ENCODE measurements at regions not wholly inside any gene's neighbourhood (a gene's known extent, or its start where the extent isn't known, plus 50 kb on each side); places are given as distances from the start of the nearest gene placed in this dataset.

GRCh38 chr14:76599559-76600287 is 161.5 kb upstream of the VASH1 start:
- Histone ChIP-seq H3K79me2 (ENCODE audit: low read length) (no peaks in the 10 kb centered on the region), H4K20me1 (ENCODE audit: insufficient read depth, low read length) (no peaks in the 10 kb centered on the region), H3K4me3 (ENCODE audit: low read length) (no peak overlapping the region), H3K4me2 (ENCODE audit: low read depth, low read length) (no peak overlapping the region), H2AFZ (ENCODE audit: low read length) (no peak overlapping the region), H3K9ac (ENCODE audit: low read length) (no peak overlapping the region), H3F3A (ENCODE audit: insufficient read depth, low read length) (no peaks in the 10 kb centered on the region), H3K9me2 (replicated peaks; ENCODE audit: insufficient read depth, low read length) (no peaks in the 10 kb centered on the region), H3K27me3 (replicated peaks; ENCODE audit: insufficient read depth, low read length) (no peaks in the 10 kb centered on the region), H3K4me1 (ENCODE audit: low read length) (no peaks in the 10 kb centered on the region), H3K27ac (ENCODE audit: low read length) (no peak overlapping the region), H3K9me3 (replicated peaks; ENCODE audit: insufficient read depth, low read length) (no peaks in the 10 kb centered on the region), H3K36me3 (replicated peaks; ENCODE audit: insufficient read depth, low read length) (no peaks in the 10 kb centered on the region)
- DNase-seq = no peak
- TF ChIP-seq EZH2phosphoT487 (IDR thresholded peaks at IDR 0.05; ENCODE audit: low read length) (no peak), CTCF (IDR thresholded peaks at IDR 0.05; ENCODE audit: low read length) (no peak), EZH2 (optimal IDR thresholded peaks at IDR 0.05; ENCODE audit: low read depth, low read length) (no peak)

DNA sequence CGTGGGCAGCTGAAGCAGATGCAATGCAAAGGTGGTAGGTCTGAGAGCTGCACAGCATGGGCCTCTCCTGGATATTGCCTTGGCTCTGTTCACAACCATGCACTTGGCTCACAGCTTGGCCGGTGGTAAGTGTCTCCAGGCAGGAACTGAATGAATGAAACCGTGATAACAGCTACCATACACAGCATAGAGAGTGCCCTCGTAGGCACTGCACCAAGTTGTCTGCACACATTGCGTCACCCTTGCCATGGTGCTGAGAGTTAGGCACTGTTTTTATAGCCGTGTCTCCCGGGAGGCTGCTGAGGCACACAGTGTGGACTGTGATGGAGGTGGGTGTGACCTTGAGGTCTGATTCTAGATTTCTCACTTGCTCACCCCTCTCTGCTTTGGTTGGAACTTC is 157.6 kb upstream of the VASH1 start:
- no peaks in the 10 kb centered on the region for H3K27me3 ChIP-seq (replicated peaks; ENCODE audit: insufficient read depth, low read length)
- no peaks in the 10 kb centered on the region for H3K9me3 ChIP-seq (replicated peaks; ENCODE audit: insufficient read depth, low read length)
- H3K9me2 ChIP-seq (replicated peaks; ENCODE audit: insufficient read depth, low read length) = no peaks in the 10 kb centered on the region
- H3K9ac ChIP-seq (ENCODE audit: low read length) = no peak overlapping the region
- H3K4me1 ChIP-seq (ENCODE audit: low read length) = no peaks in the 10 kb centered on the region
- H3K4me3 ChIP-seq (ENCODE audit: low read length) = no peak overlapping the region
- no peaks in the 10 kb centered on the region for H3K79me2 ChIP-seq (ENCODE audit: low read length)
- no peaks in the 10 kb centered on the region for H3F3A ChIP-seq (ENCODE audit: insufficient read depth, low read length)
- no peak overlapping the region for H2AFZ ChIP-seq (ENCODE audit: low read length)
- DNase-seq = no peak
- no peaks in the 10 kb centered on the region for H3K36me3 ChIP-seq (replicated peaks; ENCODE audit: insufficient read depth, low read length)
- TF ChIP-seq EZH2phosphoT487 (IDR thresholded peaks at IDR 0.05; ENCODE audit: low read length) = no peak
- no peak for TF ChIP-seq EZH2 (optimal IDR thresholded peaks at IDR 0.05; ENCODE audit: low read depth, low read length)
- no peak for TF ChIP-seq CTCF (IDR thresholded peaks at IDR 0.05; ENCODE audit: low read length)
- H3K27ac ChIP-seq (ENCODE audit: low read length) = no peak overlapping the region
- H4K20me1 ChIP-seq (ENCODE audit: insufficient read depth, low read length) = no peaks in the 10 kb centered on the region
- no peak overlapping the region for H3K4me2 ChIP-seq (ENCODE audit: low read depth, low read length)

DNA sequence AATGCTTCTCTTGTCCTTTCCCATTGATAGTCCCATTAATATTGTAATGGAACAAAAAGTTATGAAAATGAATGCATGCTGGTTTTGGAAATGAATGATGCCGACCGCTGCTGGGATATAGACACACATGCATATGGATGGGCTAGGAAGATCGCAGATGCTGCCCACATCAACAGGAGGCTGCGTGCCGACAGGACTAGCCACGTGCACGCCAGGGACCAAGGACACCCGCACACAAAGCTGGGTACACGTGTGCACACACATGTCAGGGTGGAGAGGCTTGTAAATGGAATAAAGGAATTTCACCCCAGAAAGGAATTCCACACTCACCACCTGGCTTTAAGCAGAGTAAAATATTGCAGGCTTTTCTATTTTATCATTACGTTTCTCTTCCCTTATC is 153.8 kb upstream of the VASH1 start:
- Histone ChIP-seq H3K4me1 (ENCODE audit: low read length) (no peaks in the 10 kb centered on the region), H3K27ac (ENCODE audit: low read length) (no peak overlapping the region), H3K9me2 (replicated peaks; ENCODE audit: insufficient read depth, low read length) (no peaks in the 10 kb centered on the region), H3K9me3 (replicated peaks; ENCODE audit: insufficient read depth, low read length) (no peaks in the 10 kb centered on the region), H3K4me2 (ENCODE audit: low read depth, low read length) (no peak overlapping the region), H3K27me3 (replicated peaks; ENCODE audit: insufficient read depth, low read length) (no peaks in the 10 kb centered on the region), H3K9ac (ENCODE audit: low read length) (no peak overlapping the region), H2AFZ (ENCODE audit: low read length) (no peak overlapping the region), H3F3A (ENCODE audit: insufficient read depth, low read length) (no peaks in the 10 kb centered on the region), H4K20me1 (ENCODE audit: insufficient read depth, low read length) (no peaks in the 10 kb centered on the region), H3K4me3 (ENCODE audit: low read length) (no peak overlapping the region), H3K36me3 (replicated peaks; ENCODE audit: insufficient read depth, low read length) (no peaks in the 10 kb centered on the region), H3K79me2 (ENCODE audit: low read length) (no peaks in the 10 kb centered on the region)
- TF ChIP-seq EZH2 (optimal IDR thresholded peaks at IDR 0.05; ENCODE audit: low read depth, low read length) (no peak), EZH2phosphoT487 (IDR thresholded peaks at IDR 0.05; ENCODE audit: low read length) (no peak), CTCF (IDR thresholded peaks at IDR 0.05; ENCODE audit: low read length) (no peak)
- DNase-seq = no peak

All from MM.1S (cell line).